Breast epithelium (tissue), 3 donors: ENCODE measurements at regions not wholly inside any gene's neighbourhood (a gene's known extent, or its start where the extent isn't known, plus 50 kb on each side); places are given as distances from the start of the nearest gene placed in this dataset.

Experiments used
- CTCF ChIP-seq, 3 donors: fragments of 450-650 bp; IDR thresholded peaks; one replicate each; pipeline ENCODE4 v1.5.1; 2016 to 2017; ENCODE audit warnings: antibody characterized with exemption in 3 of 3, mild to moderate bottlenecking in 3 of 3, moderate library complexity in 3 of 3
- POLR2A ChIP-seq: fragments of 450-650 bp; IDR thresholded peaks from one replicate; pipeline ENCODE4 v1.6.1; 2016; ENCODE audit warnings: antibody characterized with exemption, mild to moderate bottlenecking, moderate library complexity
- POLR2AphosphoS5 ChIP-seq, 3 donors: sonication (generic); formaldehyde crosslinking; IDR thresholded peaks; one replicate each; pipeline ENCODE4 v1.6.1; 2017; ENCODE audit warnings: antibody characterized with exemption in 3 of 3

- TF ChIP-seq POLR2A (no peak), CTCF (IDR thresholded peaks at IDR 0.05) (no peak), POLR2AphosphoS5 (IDR thresholded peaks at IDR 0.05) (no peak)
These were observed 421.8 kb upstream of the PDE3A start for GRCh38 chr12:19946550-19946949.
